Astrocyte of the spinal cord (primary cell): ENCODE measurements at regions not wholly inside any gene's neighbourhood (a gene's known extent, or its start where the extent isn't known, plus 50 kb on each side); places are given as distances from the start of the nearest gene placed in this dataset.

Source experiments
- DNase-seq: peaks from one replicate; pipeline ENCODE4 v3.0.0; 2011; ENCODE audit warnings: low read depth, low spot score
- H3K4me3 ChIP-seq: 2 replicates; pipeline ENCODE4 v1.5.1; 2011; ENCODE audit warnings: low read depth, mild to moderate bottlenecking, low read length, moderate library complexity
- CTCF ChIP-seq: IDR thresholded peaks from 2 replicates; pipeline ENCODE4 v1.5.1; 2012; ENCODE audit warnings: low read depth, mild to moderate bottlenecking, low read length, inconsistent platforms
- in situ Hi-C: cut with HindIII; loops from 2 replicates; pipeline ENCODE4 v1.10.0; 2017; ENCODE audit warnings: low sequenced_read_pairs

GRCh38 chr21:38913120-38913892 is 107.6 kb downstream of the ETS2 start:
- TF ChIP-seq CTCF: no peak
- in situ Hi-C loops: no loop called here
- peak; percentile 74 for DNase-seq
- no peak overlapping the region for H3K4me3 ChIP-seq

DNA sequence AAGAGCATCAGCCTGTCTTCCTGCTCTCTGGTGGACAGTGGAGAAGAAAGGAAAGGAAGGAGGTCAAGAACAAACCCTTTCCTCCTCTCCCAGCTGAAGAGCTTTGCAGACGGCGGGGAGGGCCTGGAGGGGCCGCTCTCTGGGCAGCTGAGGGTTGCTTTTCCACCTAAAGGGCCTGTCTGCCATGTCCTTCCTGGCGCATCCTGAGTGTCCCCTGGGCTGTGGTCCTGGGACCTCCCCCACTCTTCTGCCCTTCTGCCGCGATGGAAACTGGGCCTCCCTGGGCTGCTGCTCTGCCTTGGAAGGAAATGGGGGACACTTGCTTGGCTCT is 107.0 kb downstream of the ETS2 start:
- H3K4me3 ChIP-seq: no peak overlapping the region
- TF ChIP-seq CTCF: no peak
- in situ Hi-C loops: no loop called here
- DNase-seq: no peak

GRCh38 chr21:38912102-38912629 is 106.4 kb downstream of the ETS2 start:
- in situ Hi-C loops: no loop called here
- TF ChIP-seq CTCF: no peak
- peak; percentile 21 for DNase-seq

DNA sequence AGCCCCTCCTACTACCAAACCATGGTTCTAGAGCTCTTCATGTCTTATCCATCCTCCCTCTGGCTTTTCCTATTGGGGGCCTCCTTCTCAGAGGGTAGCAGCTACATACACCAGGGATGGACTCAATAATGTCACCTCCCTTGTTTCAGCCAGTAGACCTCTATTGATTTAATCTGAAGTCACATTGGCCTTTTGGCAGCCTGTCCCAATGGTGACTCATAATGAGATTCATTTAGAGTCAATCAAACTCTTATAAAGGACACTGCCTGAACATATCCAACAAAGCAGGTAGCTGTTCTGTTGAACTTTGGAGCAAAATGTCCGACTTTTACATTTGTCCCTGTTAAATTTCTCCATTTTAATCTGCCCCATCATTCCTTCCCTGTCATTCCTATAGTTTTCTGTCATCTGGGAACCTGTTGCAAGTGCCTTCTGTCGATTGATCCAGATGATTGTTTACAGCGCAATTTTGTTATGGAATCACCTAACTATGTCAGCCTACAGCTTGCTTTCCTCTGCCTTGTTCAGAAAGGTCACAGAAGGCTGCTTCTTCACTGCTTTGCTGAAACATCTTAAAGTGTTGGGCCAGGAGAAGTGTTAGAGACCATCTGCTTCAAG is 105.9 kb downstream of the ETS2 start:
- in situ Hi-C loops: no loop called here
- no peak for TF ChIP-seq CTCF
- H3K4me3 ChIP-seq: no peak overlapping the region
- DNase-seq: no peak

More at GRCh38 chr21:38912102-38912629, 106.4 kb downstream of the ETS2 start:
- H3K4me3 ChIP-seq: no peak overlapping the region

DNA sequence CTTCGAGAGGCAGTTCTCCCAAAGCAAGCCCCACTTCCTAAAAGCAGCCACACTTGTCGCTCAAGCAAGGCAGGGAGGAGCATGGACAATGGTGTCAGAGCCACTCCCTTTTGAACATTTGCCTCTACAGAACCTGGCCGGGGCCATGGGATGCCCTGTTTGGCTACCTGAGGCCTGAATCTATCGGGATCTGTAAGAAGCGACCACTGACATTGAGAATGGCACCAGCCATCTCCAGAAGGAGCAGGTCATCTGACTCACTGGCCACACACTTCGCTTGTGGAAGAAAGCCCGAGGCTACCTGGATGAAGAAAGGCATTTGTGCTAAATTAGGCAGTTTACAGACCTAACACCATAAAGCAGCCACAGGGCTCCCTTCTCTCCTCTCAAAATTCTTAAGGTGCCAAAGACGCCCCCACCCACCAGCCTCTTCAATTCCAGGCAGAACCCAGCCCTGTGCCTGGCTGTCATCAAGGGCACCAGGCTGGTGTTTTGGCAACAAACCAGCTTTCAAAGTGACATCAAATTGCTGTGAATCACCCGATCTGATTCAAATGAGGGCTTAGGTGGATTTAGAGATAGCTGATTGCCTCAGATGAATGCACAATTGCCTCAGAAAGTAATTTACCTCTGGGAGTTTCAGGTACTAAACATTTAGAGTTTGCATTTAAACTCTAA is 104.8 kb downstream of the ETS2 start:
- in situ Hi-C loops: no loop called here
- H3K4me3 ChIP-seq: no peak overlapping the region
- no peak for DNase-seq
- no peak for TF ChIP-seq CTCF

DNA sequence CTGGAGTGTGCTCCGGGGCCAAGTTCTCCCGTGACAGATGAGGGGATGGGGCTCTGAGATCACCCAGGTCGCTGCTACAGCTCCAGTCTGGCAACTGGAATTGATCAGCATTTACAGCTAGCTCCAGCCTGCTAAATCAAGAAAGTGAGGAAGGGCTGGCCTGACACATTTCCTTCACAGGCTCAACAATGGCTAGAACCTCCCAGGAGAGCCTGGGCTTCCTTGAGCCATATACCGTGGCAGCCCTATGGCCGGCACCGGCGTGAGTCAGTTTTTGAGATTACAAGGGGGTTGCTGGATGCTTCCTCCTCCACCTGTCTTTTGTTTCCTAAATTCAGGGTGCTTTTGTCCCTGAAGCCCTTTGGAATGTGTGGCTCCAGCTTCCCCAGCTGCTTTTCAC is 104.2 kb downstream of the ETS2 start:
- no peak for DNase-seq
- in situ Hi-C loops: no loop called here
- TF ChIP-seq CTCF: no peak
- no peak overlapping the region for H3K4me3 ChIP-seq
